ENCODE measurements at regions not wholly inside any gene's neighbourhood (a gene's known extent, or its start where the extent isn't known, plus 50 kb on each side); places are given as distances from the start of the nearest gene placed in this dataset.
"Not testable (repeated sequence)": the region's sequence is repeated elsewhere in the genome, so short reads cannot be mapped to it uniquely, and the experiment has no call there.

DNA sequence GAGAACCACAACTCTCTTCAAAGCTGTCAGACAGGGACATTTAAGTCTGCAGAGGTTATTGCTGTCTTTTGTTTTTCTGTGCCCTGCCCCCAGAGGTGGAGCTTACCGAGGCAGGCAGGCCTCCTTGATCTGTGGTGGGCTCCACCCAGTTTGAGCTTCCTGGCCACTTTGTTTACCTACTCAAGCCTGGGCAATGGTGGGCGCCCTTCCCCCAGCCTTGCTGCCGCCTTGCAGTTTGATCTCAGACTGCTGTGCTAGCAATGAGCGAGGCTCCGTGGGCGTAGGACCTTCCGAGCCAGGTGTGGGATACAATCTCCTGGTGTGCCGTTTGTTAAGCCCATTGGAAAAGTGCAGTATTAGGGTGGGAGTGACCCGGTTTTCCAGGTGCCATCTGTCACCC is 822.1 kb downstream of the KCNMA1 start:
- H3K4me3 ChIP-seq (ENCODE audit: low read length); DNase-seq (ENCODE audit: low read depth): not testable (repeated sequence)

DNA sequence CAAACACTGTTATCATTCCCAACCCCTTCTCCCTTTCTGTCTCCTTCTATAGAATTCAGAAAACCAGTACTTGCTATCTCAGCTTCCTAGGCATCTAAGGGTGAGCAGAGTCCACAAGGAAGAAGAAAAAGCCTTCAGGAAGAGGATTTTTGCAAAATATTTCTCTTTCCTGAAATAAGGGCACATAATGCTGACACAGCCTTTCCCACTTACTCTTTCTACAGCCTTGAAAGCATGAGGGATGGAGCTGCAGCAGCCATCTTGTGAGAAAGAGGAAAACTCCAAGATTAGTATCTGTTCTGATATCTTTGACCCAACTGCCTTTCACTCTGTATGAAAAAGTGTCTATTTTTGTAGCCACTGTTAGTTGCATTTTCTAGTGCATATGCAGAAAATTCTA is 826.2 kb downstream of the KCNMA1 start:
- DNase-seq (ENCODE audit: low read depth) = no peak
- no peak for TF ChIP-seq CTCF (IDR thresholded peaks at IDR 0.05; ENCODE audit: insufficient read depth, low read depth, low read length, missing control alignments)
- H3K4me3 ChIP-seq (ENCODE audit: low read length) = no peak overlapping the region

- DNase-seq (ENCODE audit: low read depth) = no peak
- no peak overlapping the region for H3K4me3 ChIP-seq (ENCODE audit: low read length)
- no peak for TF ChIP-seq CTCF (IDR thresholded peaks at IDR 0.05; ENCODE audit: insufficient read depth, low read depth, low read length, missing control alignments)
Observed at GRCh38 chr10:76788452-76788811, 849.2 kb downstream of the KCNMA1 start.

DNA sequence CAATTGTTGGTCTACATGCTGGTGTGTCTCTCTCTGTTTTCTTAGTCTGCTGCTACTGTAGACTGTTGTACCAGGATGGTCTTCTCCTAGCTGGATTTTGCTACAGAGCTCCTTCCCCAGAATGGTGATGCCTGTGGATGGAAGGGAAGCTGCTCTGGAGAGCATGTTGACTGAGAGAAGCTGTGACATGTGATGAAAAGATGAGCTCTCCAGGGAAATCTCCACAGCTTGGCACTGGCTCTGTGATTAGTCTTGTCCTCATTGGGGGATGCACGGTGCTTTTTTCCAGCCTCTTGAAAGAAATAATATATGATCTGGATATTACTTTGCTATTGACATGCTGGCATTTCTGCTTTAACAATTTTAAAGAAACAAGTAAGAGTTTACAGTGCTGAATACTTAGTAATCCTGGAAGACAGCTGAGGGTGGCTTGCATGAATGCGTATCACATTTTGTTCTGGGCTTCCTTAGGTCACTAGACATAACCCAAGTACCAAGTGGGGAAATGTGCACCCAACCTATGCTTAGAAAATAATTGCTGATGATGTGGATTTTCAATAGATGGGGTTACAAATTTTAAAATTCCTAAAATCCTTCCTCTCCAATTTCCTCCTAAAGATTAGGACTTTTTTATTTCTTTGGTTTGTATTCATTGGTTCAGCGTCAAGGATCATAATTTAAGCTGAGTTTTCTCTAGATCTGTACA is 849.7 kb downstream of the KCNMA1 start:
- no peak for DNase-seq (ENCODE audit: low read depth)
- H3K4me3 ChIP-seq (ENCODE audit: low read length) = no peak overlapping the region
- no peak for TF ChIP-seq CTCF (IDR thresholded peaks at IDR 0.05; ENCODE audit: insufficient read depth, low read depth, low read length, missing control alignments)

DNA sequence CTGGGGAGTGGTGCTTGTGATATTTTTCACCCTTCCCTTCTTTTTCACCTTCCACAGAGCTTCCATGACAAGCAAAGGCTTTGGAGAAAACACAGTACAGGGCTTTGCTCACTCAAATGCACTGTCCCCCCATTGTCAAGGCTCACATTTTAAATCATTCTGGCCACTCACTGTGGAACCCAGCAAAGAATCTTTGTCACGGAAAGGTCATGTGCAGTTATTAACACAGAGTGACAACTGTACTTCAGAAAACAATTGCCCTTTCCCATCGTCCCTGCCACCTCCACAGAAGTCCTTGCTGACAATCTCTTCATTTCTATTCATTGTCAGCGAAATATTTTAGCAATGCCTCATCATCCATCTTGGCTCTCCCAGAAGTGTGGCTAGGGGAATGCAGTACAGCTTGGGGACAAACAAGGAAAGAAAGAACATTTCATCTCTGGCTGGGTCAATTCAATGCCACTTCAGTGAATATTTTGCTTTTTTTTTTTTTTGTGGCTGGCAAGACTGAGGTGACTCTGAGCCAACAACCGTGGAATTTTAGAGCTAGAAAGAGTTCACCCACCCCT is 851.0 kb downstream of the KCNMA1 start:
- no peak for DNase-seq (ENCODE audit: low read depth)
- no peak for TF ChIP-seq CTCF (IDR thresholded peaks at IDR 0.05; ENCODE audit: insufficient read depth, low read depth, low read length, missing control alignments)

GRCh38 chr10:76784076-76784475 is 853.5 kb downstream of the KCNMA1 start:
- H3K4me3 ChIP-seq (ENCODE audit: low read length) = no peak overlapping the region
- TF ChIP-seq CTCF (IDR thresholded peaks at IDR 0.05; ENCODE audit: insufficient read depth, low read depth, low read length, missing control alignments) = no peak
- peak; percentile 33 for DNase-seq (ENCODE audit: low read depth)

More for the DNA sequence above, 851.0 kb downstream of the KCNMA1 start:
- no peak overlapping the region for H3K4me3 ChIP-seq (ENCODE audit: low read length)

DNA sequence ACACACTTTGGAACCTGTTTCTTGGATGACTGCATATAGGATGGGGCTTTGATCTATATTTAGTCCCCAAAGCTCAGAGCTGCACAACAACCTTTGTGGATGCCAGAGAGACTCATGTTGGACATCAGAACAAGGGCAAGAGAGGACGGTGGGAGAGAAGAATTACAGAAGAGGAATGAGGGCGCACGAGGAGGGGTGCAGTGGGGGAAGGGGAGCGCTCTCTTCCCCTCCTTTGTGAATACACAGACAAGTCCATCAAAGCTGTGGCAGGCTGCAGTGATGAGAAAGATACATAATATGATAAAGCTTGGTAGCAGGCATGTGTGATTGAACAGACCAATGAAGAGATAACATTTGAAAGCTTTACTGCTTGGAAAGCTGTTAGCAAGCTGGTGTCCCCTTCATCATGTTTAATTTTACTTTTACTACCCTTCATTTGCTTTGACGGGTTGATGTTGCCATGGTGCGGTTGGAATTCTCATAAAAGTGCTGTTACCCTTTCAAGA is 857.8 kb downstream of the KCNMA1 start:
- H3K4me3 ChIP-seq (ENCODE audit: low read length) = no peak overlapping the region
- DNase-seq (ENCODE audit: low read depth) = no peak
- no peak for TF ChIP-seq CTCF (IDR thresholded peaks at IDR 0.05; ENCODE audit: insufficient read depth, low read depth, low read length, missing control alignments)
